GM03348 (cell line): ENCODE measurements at regions not wholly inside any gene's neighbourhood (a gene's known extent, or its start where the extent isn't known, plus 50 kb on each side); places are given as distances from the start of the nearest gene placed in this dataset.
A peak's percentile ranks its signal among the peaks of the same experiment; 100 is the strongest.
"Not testable (repeated sequence)": the region's sequence is repeated elsewhere in the genome, so short reads cannot be mapped to it uniquely, and the experiment has no call there.

ENCODE experiments used
- DNase-seq: peaks from one replicate; pipeline ENCODE4 v3.0.0; 2012; ENCODE audit warnings: low spot score

- DNase-seq: peak; percentile 10
Measured at GRCh38 chr13:76012091-76012721, 376.1 kb downstream of the LMO7 start.

GRCh38 chr13:76009267-76009890 lies 373.2 kb downstream of the LMO7 start:
- no peak for DNase-seq

- no peak for DNase-seq
Measured at GRCh38 chr13:76004416-76004815, 368.3 kb downstream of the LMO7 start.

DNA sequence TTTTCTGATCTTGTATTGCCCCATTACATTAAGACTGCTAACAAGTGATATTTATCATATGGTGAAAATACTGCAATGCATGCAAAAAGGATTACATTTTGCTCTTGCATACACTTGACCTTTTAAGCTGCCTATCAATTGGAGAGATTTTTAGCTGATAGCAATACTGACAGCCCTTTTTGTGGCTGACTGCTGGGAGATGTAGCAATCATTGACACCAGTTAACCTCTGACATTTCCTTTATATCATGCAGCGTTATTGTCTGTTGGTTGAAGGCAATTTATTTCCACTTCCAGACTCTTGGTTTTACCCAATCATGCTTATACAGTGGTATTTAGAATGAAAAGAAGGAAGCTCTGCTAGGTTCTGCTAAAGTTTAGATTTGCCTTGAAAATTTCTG lies 364.0 kb downstream of the LMO7 start:
- DNase-seq: no peak

DNA sequence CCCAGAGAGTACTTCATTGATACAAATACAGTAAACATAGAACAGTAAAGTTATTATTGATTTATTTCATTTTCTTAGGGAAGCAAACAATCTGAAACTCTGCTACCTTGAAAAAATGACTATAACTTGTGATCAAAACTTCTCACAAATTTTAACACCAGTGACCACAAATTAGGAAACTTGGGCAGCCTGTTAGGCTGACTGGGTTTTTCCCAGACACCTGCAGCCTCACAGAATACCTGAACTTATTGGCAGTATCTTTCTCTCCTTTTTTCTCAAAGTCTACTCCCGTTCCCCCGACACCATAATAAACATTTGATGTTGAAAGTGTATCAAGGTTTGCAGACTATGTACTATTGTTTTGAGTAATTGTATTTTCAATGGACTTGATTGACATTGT lies 360.5 kb downstream of the LMO7 start:
- no peak for DNase-seq

DNA sequence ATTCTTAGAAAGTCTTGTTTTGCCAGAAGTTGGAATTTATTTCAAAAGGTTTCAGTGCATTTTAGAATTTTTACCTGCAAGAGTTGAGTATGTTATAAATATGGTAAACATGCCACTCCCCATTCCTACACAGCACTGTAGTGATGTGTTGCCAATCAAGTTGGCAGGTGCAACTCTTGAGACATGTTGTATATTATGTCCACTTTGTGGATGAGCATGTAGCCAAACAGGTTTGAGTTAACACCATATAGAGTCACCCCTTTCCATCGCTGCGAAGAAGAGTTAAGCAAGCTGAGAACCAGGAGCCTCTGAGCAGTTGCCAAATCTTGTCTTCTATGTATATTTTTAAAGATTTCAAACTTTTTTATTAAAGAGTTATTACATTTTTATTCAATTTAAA lies 359.8 kb downstream of the LMO7 start:
- DNase-seq: no peak

DNA sequence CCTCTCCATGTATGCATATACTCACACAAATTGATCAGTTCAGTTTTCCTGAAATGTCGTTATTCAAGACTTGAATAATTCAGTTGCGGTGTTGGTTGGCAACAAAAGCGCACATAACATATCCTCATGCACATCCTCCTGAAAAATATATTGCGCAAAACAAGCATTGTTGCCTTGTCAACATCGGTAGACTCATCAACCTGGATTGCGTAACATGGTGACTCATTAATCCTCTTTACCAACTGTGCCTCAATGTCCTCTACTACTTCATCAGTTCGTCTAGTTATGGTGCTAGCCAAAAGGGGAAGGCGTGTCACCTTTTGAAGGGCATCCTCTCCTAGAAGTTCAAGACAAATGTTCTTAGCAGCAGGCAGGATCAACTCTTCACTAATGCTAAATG lies 357.7 kb downstream of the LMO7 start:
- no peak for DNase-seq

DNA sequence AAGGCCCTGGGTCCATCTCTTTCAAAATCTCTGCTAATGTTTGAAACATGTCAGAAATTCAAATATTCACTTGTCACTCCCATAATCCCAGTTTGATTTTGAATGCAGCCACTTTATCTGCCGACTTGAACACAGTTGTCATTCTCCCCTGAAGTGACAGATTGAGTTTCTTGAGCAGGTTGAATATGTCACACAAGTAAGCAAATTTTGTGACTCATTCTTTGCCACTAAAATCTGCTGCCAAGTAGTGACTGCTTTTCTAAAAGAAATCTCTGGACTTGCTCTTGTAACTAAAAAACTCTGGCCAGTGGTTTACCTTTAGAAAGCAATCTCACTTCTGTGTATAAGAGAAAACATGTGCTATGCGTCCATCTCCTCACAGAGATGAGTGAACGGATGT lies 357.1 kb downstream of the LMO7 start:
- DNase-seq: no peak

DNA sequence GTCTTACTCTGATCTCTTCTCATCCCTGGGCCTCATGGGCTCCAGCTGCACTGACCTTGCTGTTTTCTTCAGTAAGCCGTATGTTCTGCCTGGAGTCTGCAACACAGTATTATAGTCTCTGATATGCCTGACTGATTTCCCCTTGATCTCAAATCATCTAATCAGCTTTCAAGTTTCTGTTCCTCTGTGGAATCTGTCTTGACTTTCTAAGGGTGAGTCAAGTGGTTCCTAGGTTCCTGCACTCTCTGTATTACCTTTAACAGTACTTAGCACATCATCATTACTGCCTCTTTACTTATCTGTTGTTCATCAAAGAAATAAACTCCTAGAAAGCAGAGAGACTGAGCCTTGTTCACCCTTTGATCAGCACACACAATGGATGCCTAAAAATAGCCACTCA lies 350.7 kb downstream of the LMO7 start:
- DNase-seq: no peak

DNA sequence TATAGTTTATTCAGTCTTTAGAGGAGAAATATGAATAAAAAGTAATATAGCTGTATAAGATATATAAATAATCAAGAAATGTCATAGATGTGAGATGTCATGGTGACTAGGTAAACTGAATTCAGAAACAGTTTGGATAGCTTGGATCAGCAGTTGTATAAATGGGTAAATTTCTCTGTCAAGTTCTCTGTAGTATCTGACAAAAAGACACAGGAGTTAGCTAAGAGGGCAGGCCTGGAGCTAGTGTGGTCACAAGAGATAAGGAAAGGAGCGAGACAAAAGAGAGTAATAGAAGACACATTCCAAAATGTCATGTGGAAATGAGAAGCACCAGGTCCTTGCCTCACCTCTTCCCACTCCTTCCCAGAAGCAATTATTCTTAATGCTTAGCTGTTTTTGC lies 349.0 kb downstream of the LMO7 start:
- DNase-seq: no peak

DNA sequence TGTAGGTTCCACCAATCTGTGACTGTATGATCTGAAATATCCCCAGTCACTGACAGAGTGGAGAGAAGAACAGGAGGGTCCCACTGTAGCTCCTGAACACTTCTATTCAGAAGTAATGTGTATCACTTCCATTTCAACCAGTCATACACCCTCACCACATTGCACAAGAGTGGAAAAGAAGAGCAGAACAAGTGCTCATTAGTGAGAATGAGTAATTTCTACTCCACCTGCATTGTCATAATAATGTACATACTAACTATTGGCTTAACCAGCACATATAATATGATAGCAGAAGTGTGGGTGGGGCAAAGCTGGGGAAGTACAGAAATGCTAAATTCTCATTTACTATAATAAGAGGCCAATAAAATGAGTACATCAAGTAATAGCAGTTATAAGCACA lies 342.7 kb downstream of the LMO7 start:
- no peak for DNase-seq

GRCh38 chr13:75968103-75968838 lies 332.1 kb downstream of the LMO7 start:
- no peak for DNase-seq

DNA sequence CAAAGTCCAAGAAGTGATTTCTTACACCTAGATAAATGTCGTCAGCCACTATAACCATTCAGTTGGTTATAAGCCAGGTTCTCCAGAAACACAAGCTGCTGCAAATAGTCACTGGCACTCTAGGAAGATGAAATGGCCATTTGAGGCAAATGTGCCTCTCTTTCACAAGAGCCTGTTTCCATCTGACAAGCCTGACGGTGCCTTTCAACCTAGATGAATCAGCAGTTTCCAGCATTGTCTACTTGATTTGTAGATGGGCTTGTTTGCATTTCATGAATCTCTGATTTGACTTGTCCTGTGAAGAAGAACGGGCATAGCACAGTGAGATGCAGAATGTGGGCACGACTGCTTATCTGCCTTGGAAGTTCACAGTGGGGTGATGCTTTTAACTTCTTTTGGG lies 327.2 kb downstream of the LMO7 start:
- DNase-seq: no peak

DNA sequence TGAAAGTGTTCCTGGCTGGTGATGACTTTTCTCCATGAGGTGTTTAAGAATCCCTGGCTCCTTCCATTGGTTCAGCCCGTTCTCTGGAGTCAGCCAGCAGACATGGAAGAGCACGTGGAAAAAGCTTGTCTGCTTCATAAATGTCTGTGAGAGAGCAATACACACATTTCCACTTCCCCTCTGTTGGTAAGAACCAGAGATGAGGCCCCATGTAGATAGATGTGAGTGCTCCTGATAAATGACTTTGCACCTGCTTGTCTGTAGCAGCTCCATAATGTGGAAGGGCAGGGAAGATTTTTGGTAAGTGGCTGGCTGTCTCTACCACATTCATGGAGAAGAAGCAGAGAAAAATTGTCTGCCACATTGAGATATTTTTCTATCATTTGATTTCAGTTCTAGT lies 325.8 kb downstream of the LMO7 start:
- DNase-seq: no peak

GRCh38 chr13:75960538-75960994 lies 324.4 kb downstream of the LMO7 start:
- DNase-seq: no peak

- DNase-seq: no peak
Measured at GRCh38 chr13:75959861-75960481, 323.8 kb downstream of the LMO7 start.

DNA sequence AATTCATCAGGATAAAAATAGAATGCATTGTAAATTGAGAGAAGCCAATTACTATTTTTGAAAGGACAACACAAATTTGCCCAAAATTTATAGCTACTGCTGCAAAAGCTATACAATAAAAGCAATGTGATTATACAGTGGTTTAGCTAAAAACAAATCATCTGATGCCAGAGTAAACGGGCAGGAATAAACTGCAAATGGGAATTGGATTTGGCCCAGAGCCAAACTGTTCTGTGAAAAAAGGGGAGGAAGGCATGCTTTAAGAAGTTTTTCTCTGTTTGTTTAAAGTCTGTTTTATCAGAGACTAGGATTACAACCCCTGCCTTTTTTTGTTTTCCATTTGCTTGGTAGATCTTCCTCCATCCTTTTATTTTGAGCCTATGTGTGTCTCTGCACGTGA lies 317.5 kb downstream of the LMO7 start:
- not testable (repeated sequence) for DNase-seq

- DNase-seq: no peak
Measured at GRCh38 chr13:75947448-75947847, 311.3 kb downstream of the LMO7 start.

- DNase-seq: no peak
Measured at GRCh38 chr13:75946536-75947284, 310.6 kb downstream of the LMO7 start.

GRCh38 chr13:75945841-75946482 lies 309.8 kb downstream of the LMO7 start:
- DNase-seq: no peak

DNA sequence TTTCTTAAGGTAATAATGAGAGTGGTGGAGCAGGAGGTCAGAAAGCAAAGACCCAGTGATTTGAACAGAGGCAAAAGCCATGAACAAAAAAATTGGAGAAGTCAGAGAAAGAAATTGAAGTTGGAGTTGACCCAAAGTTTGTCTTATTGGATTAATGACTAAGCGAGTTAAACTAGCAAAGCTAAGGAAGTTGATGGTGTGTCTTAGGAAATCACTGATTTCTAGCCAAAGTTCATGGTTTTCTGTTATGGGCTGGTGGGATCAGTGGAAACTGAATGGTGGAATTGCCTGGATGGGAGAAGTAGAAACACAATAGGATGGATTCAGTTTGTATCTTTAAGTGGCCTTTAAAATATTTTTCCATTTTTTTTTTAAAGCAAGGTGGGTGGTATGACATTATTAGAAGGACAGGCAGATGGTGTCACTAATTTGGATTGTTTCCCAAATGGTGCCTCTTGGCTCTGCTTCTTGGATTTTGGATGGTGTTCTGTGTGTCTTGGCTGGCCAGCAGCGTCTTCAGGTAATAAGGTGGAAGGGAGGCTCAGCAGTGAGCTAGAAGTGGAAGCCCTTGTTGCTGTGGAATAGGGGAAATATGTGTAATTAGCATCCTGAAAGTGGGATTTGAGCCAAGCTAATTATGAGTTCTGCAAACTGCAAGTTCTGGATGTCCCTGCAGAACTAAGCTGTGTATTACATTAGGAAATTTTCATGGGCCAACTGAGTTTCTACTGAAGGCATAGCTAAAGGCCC lies 302.9 kb downstream of the LMO7 start:
- no peak for DNase-seq
